Erythroblast (primary cell): ENCODE measurements at regions not wholly inside any gene's neighbourhood (a gene's known extent, or its start where the extent isn't known, plus 50 kb on each side); places are given as distances from the start of the nearest gene placed in this dataset.
"Not testable (repeated sequence)": the region's sequence is repeated elsewhere in the genome, so short reads cannot be mapped to it uniquely, and the experiment has no call there.

Experiments
- DNase-seq, 2 experiments: peaks; one replicate each; lab custom pipeline; 2025; lab: John Stamatoyannopoulos, UW
- GATA1 ChIP-seq: IDR thresholded peaks from 2 replicates; pipeline ENCODE4 v1.6.1; 2011; ENCODE audit warnings: low read depth, mild to moderate bottlenecking, control low read depth, low read length, moderate library complexity
- POLR2A ChIP-seq: IDR thresholded peaks from 2 replicates; pipeline ENCODE4 v1.6.1; 2011; ENCODE audit warnings: mild to moderate bottlenecking, low read length

DNA sequence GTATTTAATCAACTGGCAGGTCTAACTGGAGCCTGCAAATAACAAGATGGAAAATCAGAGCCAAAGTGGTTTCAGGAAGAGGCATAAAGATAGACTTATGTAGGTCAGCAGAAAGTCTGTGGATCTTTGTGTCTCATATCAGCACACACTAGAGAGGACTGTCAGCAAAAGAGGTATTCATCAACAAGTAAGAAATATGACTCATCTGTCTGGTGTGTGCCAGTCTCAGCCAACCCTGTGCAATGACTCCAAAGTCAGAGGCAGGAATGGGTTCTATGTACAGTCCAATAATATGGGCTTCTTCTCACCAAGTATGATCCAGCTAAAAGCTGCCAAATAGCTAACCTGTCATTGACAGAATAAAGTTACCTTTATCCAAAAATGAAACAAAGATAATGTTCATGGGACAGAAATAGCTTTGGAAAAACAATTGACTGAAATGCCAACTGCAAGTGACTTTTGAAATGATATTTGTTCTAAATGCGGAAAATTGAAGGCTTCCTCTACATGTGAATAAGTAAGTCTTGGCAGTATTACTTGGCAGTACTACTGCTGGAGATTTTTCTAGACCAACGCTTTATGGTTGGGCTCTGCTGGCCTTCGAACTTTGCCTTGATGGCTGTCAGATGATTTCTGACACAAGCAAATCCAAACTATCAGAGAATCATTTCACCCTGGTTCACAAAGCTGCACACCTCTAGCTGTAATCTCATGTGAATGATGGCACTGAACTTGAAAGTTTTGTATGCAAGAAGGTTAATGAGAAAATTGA, 272.3 kb upstream of the SEMA3C start:
- TF ChIP-seq POLR2A = no peak
- TF ChIP-seq GATA1 = no peak
- DNase-seq = peak; percentile 39 to 73

DNA sequence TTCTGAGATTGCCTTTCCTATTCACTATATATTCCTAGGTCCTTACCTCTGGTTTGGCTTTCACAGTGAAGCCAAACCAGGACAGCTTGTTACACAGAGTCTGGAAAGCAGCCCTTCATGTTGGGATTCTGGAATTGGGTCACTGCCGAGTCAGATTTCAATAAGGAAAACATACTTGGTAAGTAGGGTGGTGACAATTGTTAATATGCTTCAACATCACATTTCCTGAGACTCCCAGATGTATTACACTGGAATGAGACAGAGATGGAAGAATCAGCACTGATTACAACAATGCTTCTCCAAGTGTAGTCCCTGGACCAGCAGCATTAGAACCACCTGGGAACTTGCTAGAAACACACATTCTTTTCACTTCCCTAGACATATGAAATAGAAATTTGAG, 268.9 kb upstream of the SEMA3C start:
- TF ChIP-seq POLR2A = no peak
- no peak for TF ChIP-seq GATA1
- DNase-seq = no peak

DNA sequence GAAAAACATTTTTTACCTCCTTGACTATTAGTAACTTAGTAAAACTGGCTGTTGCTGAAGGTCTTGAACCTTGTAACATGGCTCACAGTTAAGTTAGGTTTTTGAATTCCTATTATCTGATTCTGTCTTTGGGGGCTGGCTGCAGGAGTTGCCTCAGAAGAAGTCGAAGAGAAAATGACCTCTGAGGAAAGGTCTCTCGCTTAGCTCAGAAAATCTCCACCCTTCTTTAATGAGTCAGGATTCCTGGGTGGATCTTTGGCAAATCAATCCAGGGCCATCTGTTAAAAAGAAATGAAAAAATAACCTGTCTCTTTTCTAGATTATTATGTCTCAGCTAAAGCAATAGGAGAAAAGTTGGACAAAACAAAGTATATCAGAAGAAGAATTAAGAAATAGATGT, 267.8 kb upstream of the SEMA3C start:
- peak in 1 of 2 experiments; percentile 12 for DNase-seq
- no peak for TF ChIP-seq GATA1
- no peak for TF ChIP-seq POLR2A

DNA sequence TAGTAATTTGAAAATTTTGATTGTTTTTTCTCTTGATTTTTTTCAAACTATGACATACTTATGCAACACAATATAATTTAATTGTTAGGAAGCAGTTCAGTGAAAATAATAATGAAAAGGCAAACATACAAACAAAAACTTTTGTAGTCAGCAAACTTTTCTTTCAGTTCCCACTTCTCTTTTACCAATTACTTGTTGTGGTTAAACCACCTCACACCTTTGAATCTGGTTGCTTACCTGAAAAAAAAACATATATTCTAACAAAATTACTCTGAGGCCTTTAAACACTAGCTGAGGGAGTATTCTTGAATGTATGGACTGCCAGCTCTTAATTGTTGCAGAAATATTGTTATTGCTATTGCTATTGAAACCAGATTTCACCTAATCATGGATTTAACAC, 266.2 kb upstream of the SEMA3C start:
- TF ChIP-seq POLR2A = no peak
- no peak for TF ChIP-seq GATA1
- DNase-seq = no peak

DNA sequence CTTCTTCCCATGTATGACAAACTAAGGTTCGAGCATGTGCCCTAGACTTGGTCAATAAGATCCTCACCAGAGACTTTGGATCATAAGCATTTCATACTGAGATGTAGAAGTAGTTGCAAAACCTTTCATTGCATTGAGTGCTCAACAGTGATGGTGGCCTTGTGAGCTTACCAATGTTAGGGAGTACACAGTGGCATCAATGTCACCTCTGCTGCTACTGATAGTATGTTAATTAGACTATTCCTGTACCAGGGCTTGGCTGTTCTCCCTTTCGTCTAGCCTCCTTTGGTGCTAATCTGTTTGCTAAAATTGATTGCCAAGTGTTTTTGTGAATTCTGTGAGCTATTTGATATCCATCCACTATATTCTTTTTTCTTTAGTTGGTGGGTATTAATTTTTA, 264.5 kb upstream of the SEMA3C start:
- no peak for TF ChIP-seq POLR2A
- TF ChIP-seq GATA1 = no peak

DNA sequence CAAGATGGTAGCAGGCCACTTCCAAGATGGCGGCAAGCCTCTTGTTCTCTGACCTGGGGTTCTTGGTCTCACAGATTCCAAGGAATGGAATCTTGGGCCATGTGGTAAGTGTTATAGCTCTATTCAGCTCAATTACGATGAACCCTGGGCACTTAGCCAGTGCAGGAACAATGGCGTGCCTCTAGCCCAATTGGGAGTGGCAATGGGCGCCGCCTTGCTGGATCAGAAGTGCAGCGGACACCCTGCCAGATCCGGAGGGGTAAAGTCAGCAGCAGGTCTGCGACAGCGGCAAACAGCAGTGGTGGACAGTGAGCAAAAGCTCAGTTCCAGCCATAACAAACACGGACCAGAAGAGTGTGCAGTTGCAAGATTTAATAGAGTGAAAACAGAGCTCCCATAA, 263.2 kb upstream of the SEMA3C start:
- not testable (repeated sequence) for DNase-seq

More for the DNA sequence above, 264.5 kb upstream of the SEMA3C start:
- no peak for DNase-seq

DNA sequence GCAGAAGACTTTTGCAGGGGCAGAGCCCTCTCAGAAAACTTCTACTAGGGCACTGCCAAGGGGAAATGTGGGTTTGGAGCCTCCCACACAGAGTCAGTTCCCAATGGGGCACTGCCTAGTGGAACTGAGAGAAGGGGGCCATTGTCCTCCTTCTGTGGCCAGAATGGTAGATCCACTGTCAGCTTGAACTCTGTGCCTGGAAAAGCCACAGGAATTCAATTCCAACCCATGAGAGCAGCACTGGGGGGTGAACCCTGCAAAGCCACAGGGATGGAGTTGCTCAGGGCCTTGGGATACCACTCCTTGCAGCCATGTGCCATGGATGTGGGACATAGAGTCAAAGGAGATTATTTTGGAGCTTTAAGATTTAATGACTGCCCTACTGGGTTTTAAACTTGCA, 262.2 kb upstream of the SEMA3C start:
- TF ChIP-seq GATA1 (no peak), POLR2A (no peak)
- no peak for DNase-seq

DNA sequence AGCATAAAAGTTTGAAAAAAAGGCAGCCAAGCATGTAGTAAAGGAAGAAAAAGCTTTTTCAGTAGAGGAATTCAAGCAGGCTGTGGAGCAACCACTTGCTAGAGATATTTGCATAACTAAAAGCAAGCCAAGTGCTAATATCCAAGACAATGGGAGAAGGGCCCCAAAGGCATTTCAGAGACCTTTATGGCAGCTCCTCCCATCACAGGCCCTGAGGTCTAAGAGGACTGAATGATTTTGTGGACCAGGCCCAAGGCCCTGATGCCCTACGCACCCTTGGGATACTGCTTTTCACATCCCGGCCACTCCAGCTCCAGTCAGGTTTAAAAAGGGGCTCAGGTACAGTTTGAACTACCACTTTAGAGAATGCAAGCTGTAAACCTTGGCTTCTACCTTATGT, 261.7 kb upstream of the SEMA3C start:
- TF ChIP-seq POLR2A = no peak
- no peak for TF ChIP-seq GATA1
- no peak for DNase-seq

DNA sequence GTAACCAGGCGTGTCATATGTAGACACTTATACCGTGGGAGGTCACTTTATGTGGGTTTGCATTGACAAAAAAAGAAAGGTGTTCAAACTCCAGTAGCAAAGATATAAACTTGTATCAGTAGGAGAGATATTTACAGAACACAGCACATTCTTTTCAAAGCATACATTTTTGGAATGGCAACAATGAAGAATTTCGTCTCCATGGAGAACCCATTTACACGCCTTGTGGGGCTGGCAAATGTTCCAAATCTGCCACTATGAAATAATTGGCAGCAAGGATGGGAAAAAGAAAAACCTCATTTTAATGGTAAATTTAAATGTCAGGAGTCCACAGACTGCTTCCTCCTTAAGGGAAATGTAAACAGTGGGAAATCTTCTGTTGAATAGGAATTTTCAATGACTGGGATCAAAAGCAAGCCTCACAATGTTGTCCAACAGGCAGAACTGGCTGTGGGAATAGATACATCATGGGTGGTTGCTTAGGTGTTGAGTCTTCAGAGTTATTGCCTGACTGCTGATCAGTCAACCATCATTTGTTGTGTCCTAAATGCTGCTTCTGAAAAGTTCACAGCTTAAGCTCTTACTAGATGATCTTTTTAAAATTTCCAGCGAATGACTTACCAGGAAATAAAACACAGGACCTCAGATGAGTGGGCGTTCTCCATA, 256.6 kb upstream of the SEMA3C start:
- no peak for DNase-seq
- no peak for TF ChIP-seq GATA1
- no peak for TF ChIP-seq POLR2A

DNA sequence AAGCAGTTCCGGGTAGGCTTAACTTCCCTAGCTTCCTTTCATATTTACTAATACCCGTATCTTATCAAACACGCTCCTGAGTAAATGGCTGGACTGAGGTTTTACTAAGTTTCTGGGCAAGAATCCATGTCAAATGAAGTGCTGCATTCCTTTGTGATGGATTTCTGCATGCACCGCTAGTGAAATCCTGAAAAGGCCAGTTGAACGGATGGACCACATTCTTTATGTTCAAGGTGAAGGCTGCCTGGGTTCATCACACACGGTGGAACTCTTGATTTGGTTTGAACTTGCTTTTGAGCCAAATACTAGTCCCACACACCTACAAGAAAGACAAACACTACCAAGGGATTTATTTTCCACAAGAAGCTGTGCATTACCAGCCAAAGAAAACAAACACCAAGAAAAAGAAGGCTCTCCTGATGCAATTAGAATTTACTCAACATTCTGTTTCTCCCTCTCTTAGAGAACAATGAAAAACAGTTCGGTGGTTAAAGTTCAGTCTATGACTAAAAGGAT, 255.0 kb upstream of the SEMA3C start:
- DNase-seq = no peak
- TF ChIP-seq GATA1 = no peak
- TF ChIP-seq POLR2A = no peak

DNA sequence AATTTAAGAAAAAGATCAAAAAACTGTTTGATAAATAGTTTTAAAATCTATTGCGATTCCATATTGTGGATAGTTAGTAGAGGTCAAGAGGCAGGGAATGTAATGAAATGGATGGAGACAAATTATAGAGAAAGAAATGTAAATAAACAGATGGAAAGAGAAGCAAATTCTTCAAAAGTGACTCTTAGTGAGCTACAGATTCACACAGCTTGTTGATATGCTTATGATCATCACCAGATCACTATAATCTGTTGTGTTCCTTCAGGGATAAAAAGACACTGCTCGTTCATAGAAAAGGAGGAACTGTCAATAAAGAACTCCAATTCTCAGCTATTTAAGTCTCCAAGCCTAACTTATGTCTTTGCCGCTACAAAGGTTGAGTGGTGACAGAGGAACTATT, 251.4 kb upstream of the SEMA3C start:
- no peak for DNase-seq
- no peak for TF ChIP-seq POLR2A
- no peak for TF ChIP-seq GATA1

DNA sequence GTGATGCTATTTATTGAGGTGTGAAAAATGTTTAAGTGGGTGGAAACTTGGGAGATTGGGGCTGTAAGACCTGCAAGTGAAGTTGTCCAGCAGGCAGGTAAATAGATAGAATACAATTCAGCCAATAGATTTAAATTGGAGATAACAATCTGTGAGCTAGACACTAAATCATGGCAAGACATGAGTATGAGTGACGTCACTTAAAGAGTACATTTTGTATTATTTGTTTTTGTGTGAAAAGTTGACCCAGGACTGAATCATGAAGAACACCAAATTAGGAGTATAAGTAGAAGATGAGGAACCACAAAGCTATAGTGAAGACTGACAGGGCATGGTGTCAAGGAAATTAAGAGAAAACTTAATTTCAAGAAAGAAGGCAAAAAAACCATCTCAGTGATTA, 249.1 kb upstream of the SEMA3C start:
- no peak for TF ChIP-seq GATA1
- no peak for TF ChIP-seq POLR2A
- DNase-seq = no peak

DNA sequence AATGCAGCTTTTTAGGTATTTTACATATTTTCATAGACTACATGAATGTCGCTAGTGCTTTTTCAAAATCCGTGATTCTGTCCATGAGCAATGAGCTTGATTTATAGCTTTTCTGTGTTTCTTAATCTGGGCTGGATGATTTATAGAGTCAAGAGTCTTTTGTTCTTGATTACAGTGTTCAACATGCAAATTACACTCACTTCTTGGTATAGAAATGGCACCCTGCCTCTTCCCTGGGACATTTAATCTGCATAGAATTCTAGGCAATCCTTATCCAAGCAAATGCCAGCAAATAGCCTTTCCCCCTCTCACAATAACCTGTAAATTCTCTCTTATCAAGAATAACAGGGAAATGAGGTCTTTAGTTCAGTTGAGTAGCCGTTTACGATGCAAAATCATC, 246.2 kb upstream of the SEMA3C start:
- DNase-seq = no peak
- TF ChIP-seq POLR2A (no peak), GATA1 (no peak)

DNA sequence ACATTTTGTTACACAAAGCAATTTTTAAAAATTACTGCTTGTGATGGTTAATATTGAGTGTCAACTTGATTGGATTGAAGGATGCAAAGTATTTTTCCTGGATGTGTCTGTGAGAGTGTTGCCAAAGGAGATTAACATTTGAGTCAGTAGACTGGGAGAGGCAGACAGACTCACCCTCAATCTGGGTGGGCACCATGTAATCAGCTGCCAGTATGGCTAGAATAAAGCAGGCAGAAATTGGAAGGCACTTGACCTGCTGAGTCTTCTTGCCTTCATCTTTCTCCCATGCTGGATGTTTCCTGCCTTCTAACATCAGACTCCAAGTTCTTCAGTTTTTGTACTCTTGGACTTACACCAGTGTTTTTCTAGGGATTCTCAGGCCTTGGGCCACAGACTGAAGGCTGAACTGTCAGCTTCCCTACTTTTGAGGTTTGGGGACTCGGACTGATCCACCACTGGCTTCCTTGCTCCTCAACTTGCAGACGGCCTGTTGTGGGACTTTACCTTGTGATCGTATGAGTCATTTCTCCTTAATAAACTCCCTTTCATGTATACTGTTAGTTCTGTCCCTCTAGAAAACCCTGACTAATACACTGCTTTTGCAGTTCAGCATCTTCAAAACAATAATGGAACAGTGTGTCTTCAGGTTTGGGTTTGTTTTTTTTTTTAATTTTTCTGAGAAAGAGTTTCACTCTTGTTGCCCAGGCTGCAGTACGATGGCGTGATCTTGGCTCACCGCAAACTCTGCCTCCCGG, 244.1 kb upstream of the SEMA3C start:
- TF ChIP-seq POLR2A (no peak), GATA1 (no peak)
- peak in 1 of 2 experiments; percentile 21 for DNase-seq
